HG02571 (cell line): ENCODE measurements at regions not wholly inside any gene's neighbourhood (a gene's known extent, or its start where the extent isn't known, plus 50 kb on each side); places are given as distances from the start of the nearest gene placed in this dataset.

ENCODE experiments used
- ATAC-seq: cut with Tn5 transposase; IDR thresholded peaks from one replicate; pipeline ENCODE4 v1.9.1; 2021; ENCODE audit warnings: mild to moderate bottlenecking, moderate library complexity; ENCODE audit not compliant: unreplicated experiment

- ATAC-seq: no peak
Measured at GRCh38 chr6:123747515-123747914, 56.1 kb upstream of the NKAIN2 start.

- ATAC-seq: no peak
Measured at GRCh38 chr6:123745895-123746294, 57.8 kb upstream of the NKAIN2 start.

GRCh38 chr6:123744840-123745239 is 58.8 kb upstream of the NKAIN2 start:
- ATAC-seq: no peak

GRCh38 chr6:123742626-123743025 is 61.0 kb upstream of the NKAIN2 start:
- no peak for ATAC-seq

- no peak for ATAC-seq
Measured at GRCh38 chr6:123733180-123733579, 70.5 kb upstream of the NKAIN2 start.

- no peak for ATAC-seq
Measured at GRCh38 chr6:123716506-123716905, 79.8 kb upstream of the TRDN start.

- peak; percentile 68 for ATAC-seq
Measured at GRCh38 chr6:123715006-123715863, 78.5 kb upstream of the TRDN start.

- no peak for ATAC-seq
Measured at GRCh38 chr6:123712831-123713230, 76.1 kb upstream of the TRDN start.

- no peak for ATAC-seq
Measured at GRCh38 chr6:123702943-123703342, 66.2 kb upstream of the TRDN start.

- no peak for ATAC-seq
Measured at GRCh38 chr6:123687864-123688263, 51.1 kb upstream of the TRDN start.
